NCI-H345 treated with DMSO at 0.1 percent for 48 hours (cell line): ENCODE measurements at regions not wholly inside any gene's neighbourhood (a gene's known extent, or its start where the extent isn't known, plus 50 kb on each side); places are given as distances from the start of the nearest gene placed in this dataset.

Experiments
- DNase-seq: peaks from one replicate; lab custom pipeline; 2025; ENCODE audit not compliant: unreplicated experiment; lab: John Stamatoyannopoulos, UW

- no peak for DNase-seq
These were observed 514.8 kb upstream of the TENM3 start for GRCh38 chr4:181728305-181728966.

- DNase-seq, result no peak
These were observed 511.3 kb upstream of the TENM3 start for GRCh38 chr4:181731900-181732299.

GRCh38 chr4:181737744-181738143 is 505.5 kb upstream of the TENM3 start:
- no peak for DNase-seq

GRCh38 chr4:181739031-181739430 is 504.2 kb upstream of the TENM3 start:
- no peak for DNase-seq

- no peak for DNase-seq
These were observed 501.7 kb upstream of the TENM3 start for GRCh38 chr4:181741513-181741912.

GRCh38 chr4:181745933-181746625 is 497.1 kb upstream of the TENM3 start:
- no peak for DNase-seq

GRCh38 chr4:181748581-181748980 is 494.6 kb upstream of the TENM3 start:
- DNase-seq, result no peak

- no peak for DNase-seq
These were observed 490.7 kb upstream of the TENM3 start for GRCh38 chr4:181752516-181752915.

- DNase-seq, result no peak
These were observed 490.0 kb upstream of the TENM3 start for GRCh38 chr4:181753207-181753606.

- DNase-seq, result no peak
These were observed 487.4 kb upstream of the TENM3 start for GRCh38 chr4:181755846-181756245.

GRCh38 chr4:181756451-181757095 is 486.6 kb upstream of the TENM3 start:
- no peak for DNase-seq

GRCh38 chr4:181757098-181757497 is 486.1 kb upstream of the TENM3 start:
- no peak for DNase-seq

- no peak for DNase-seq
These were observed 485.1 kb upstream of the TENM3 start for GRCh38 chr4:181757910-181758660.

- DNase-seq, result no peak
These were observed 482.6 kb upstream of the TENM3 start for GRCh38 chr4:181760560-181760959.

GRCh38 chr4:181761156-181761555 is 482.0 kb upstream of the TENM3 start:
- DNase-seq, result no peak

GRCh38 chr4:181766061-181766548 is 477.1 kb upstream of the TENM3 start:
- no peak for DNase-seq

- DNase-seq, result no peak
These were observed 472.2 kb upstream of the TENM3 start for GRCh38 chr4:181770971-181771370.

GRCh38 chr4:181775298-181775697 is 467.9 kb upstream of the TENM3 start:
- no peak for DNase-seq

- DNase-seq, result no peak
These were observed 466.7 kb upstream of the TENM3 start for GRCh38 chr4:181776264-181777054.

GRCh38 chr4:181777518-181777917 is 465.7 kb upstream of the TENM3 start:
- no peak for DNase-seq

GRCh38 chr4:181784881-181785280 is 458.3 kb upstream of the TENM3 start:
- no peak for DNase-seq
